IMR-90 (cell line): ENCODE measurements at regions not wholly inside any gene's neighbourhood (a gene's known extent, or its start where the extent isn't known, plus 50 kb on each side); places are given as distances from the start of the nearest gene placed in this dataset.

ENCODE experiments used
- ATAC-seq: fragments of 200-7000 bp; cut with Tn5 transposase; 2 replicates; pipeline ENCODE4 v1.9.1; 2020; ENCODE audit warnings: low read depth, mild to moderate bottlenecking, moderate library complexity
- BruUV-seq: library from RNA; stranded (reverse); fragments of 400-500 nt; replicated peaks from 2 replicates; lab custom pipeline; 2021; lab: Mats Ljungman, UMichigan
- CTCF ChIA-PET: fragments of 300-600 bp; formaldehyde crosslinking; extraction: SDS; loops from one replicate; lab custom pipeline; 2021; ENCODE audit warnings: antibody characterized with exemption; lab: Yijun Ruan, JAX
- POLR2A ChIA-PET: fragments of 300-600 bp; sonication (Branson Sonifier 250); formaldehyde crosslinking; loops from one replicate; lab custom pipeline; 2022; ENCODE audit warnings: antibody characterized with exemption; ENCODE audit not compliant: unreplicated experiment; lab: Charles Lee
- DNase-seq: peaks from one replicate; pipeline ENCODE4 v3.0.0; 2013
- H2AFZ ChIP-seq: replicated peaks from 2 replicates; pipeline ENCODE3; 2013; ENCODE audit warnings: low read length, mild to moderate bottlenecking; ENCODE audit not compliant: poor library complexity
- H2AK5ac ChIP-seq: 2 replicates; pipeline ENCODE4 v1.6.1; 2013; ENCODE audit warnings: low read depth, low read length, inconsistent platforms
- H2AK9ac ChIP-seq: replicated peaks from 2 replicates; pipeline ENCODE3; 2013; ENCODE audit warnings: mild to moderate bottlenecking, low read depth, low read length, moderate library complexity; ENCODE audit not compliant: poor library complexity
- H2BK120ac ChIP-seq: 2 replicates; pipeline ENCODE4 v1.6.1; 2013; ENCODE audit warnings: low read depth, low read length, inconsistent platforms
- H2BK15ac ChIP-seq: 3 replicates; pipeline ENCODE4 v1.6.1; 2013; ENCODE audit warnings: low read depth, low read length, inconsistent platforms
- H2BK20ac ChIP-seq: 2 replicates; pipeline ENCODE4 v1.6.1; 2013; ENCODE audit warnings: low read depth, mild to moderate bottlenecking, inconsistent platforms, low read length, moderate library complexity
- H2BK5ac ChIP-seq: 2 replicates; pipeline ENCODE4 v1.6.1; 2013; ENCODE audit warnings: mild to moderate bottlenecking, low read depth, low read length, inconsistent platforms; ENCODE audit not compliant: poor library complexity, severe bottlenecking
- H3K14ac ChIP-seq: replicated peaks from 2 replicates; pipeline ENCODE4 v1.6.1; 2013; ENCODE audit warnings: low read depth, low read length, inconsistent platforms
- H3K18ac ChIP-seq: 2 replicates; pipeline ENCODE4 v1.6.1; 2013; ENCODE audit warnings: low read depth, low read length, control low read depth
- H3K23ac ChIP-seq: 2 replicates; pipeline ENCODE4 v1.6.1; 2013; ENCODE audit warnings: low read depth, low read length, inconsistent platforms
- H3K27ac ChIP-seq: 2 replicates; pipeline ENCODE4 v1.5.1; 2013; ENCODE audit warnings: mild to moderate bottlenecking, control low read depth, low read length; ENCODE audit not compliant: insufficient read depth
- H3K27me3 ChIP-seq: 2 replicates; pipeline ENCODE4 v1.6.1; 2013; ENCODE audit warnings: low read length; ENCODE audit not compliant: control insufficient read depth, insufficient read depth
- H3K36me3 ChIP-seq: 2 replicates; pipeline ENCODE4 v1.6.1; 2013; ENCODE audit warnings: low read length, mixed read lengths; ENCODE audit not compliant: control insufficient read depth, insufficient read depth
- H3K4ac ChIP-seq: 2 replicates; pipeline ENCODE4 v1.6.1; 2013; ENCODE audit warnings: low read depth, low read length, inconsistent platforms
- H3K4me1 ChIP-seq: 2 replicates; pipeline ENCODE4 v1.6.1; 2013; ENCODE audit warnings: low read length, mixed read lengths; ENCODE audit not compliant: control insufficient read depth, insufficient read depth
- H3K4me2 ChIP-seq: 2 replicates; pipeline ENCODE4 v1.6.1; 2013; ENCODE audit warnings: low read depth, mild to moderate bottlenecking, control low read depth, low read length, moderate library complexity
- H3K4me3 ChIP-seq: 2 replicates; pipeline ENCODE4 v1.5.1; 2013; ENCODE audit warnings: low read depth, mild to moderate bottlenecking, control low read depth, low read length, moderate library complexity; ENCODE audit not compliant: insufficient read depth
- H3K56ac ChIP-seq: 2 replicates; pipeline ENCODE4 v1.6.1; 2013; ENCODE audit warnings: low read length, inconsistent platforms; ENCODE audit not compliant: insufficient read depth; ENCODE audit errors: extremely low read depth
- H3K79me1 ChIP-seq, 2 experiments: 2 replicates each; pipeline ENCODE4 v1.6.1; 2013; ENCODE audit warnings: low read length in 2 of 2, inconsistent platforms in 1 of 2, low read depth in 1 of 2
- H3K9ac ChIP-seq: 2 replicates; pipeline ENCODE4 v1.6.1; 2013; ENCODE audit warnings: low read depth, low read length, control low read depth
- H3K9me1 ChIP-seq: 2 replicates; pipeline ENCODE4 v1.6.1; 2013; ENCODE audit warnings: low read length, inconsistent platforms; ENCODE audit not compliant: insufficient read depth
- H3K9me3 ChIP-seq: 2 replicates; pipeline ENCODE4 v1.6.1; 2013; ENCODE audit warnings: low read length; ENCODE audit not compliant: control insufficient read depth, insufficient read depth
- H4K20me1 ChIP-seq: 2 replicates; pipeline ENCODE4 v1.6.1; 2013; ENCODE audit warnings: low read length, inconsistent platforms; ENCODE audit not compliant: insufficient read depth
- H4K5ac ChIP-seq: 2 replicates; pipeline ENCODE4 v1.6.1; 2013; ENCODE audit warnings: mild to moderate bottlenecking, low read depth, low read length, control low read depth
- H4K8ac ChIP-seq, 2 experiments: 2 replicates each; pipeline ENCODE4 v1.6.1; 2013; ENCODE audit warnings: low read depth in 2 of 2, low read length in 2 of 2, control low read depth in 1 of 2, inconsistent platforms in 1 of 2
- H4K91ac ChIP-seq: 2 replicates; pipeline ENCODE4 v1.6.1; 2013; ENCODE audit warnings: low read depth, low read length, inconsistent platforms; ENCODE audit not compliant: insufficient read depth
- BHLHE40 ChIP-seq: fragments of 150-350 bp; IDR thresholded peaks from 2 replicates; pipeline ENCODE4 v1.6.1; 2016; ENCODE audit warnings: mild to moderate bottlenecking, low read depth, low read length
- CEBPB ChIP-seq: IDR thresholded peaks from 2 replicates; pipeline ENCODE4 v1.6.1; 2012; ENCODE audit warnings: low read depth, low read length, improper control_type of control experiment
- CHD1 ChIP-seq: IDR thresholded peaks from 2 replicates; pipeline ENCODE4 v1.6.1; 2012; ENCODE audit warnings: low read depth, low read length, improper control_type of control experiment
- CTCF ChIP-seq: conservative IDR thresholded peaks from 2 replicates; pipeline ENCODE4 v1.5.1; 2012; ENCODE audit warnings: mild to moderate bottlenecking, low read depth, low read length, improper control_type of control experiment
- ELK1 ChIP-seq: fragments of 150-350 bp; IDR thresholded peaks from 2 replicates; pipeline ENCODE4 v1.6.1; 2016; ENCODE audit warnings: low read depth, mild to moderate bottlenecking, low read length, moderate library complexity, borderline replicate concordance
- FOS ChIP-seq: fragments of 150-350 bp; IDR thresholded peaks from 2 replicates; pipeline ENCODE4 v1.6.1; 2016; ENCODE audit warnings: low read depth, low read length
- MAFK ChIP-seq: IDR thresholded peaks from 2 replicates; pipeline ENCODE4 v1.6.1; 2012; ENCODE audit warnings: low read depth, low read length, improper control_type of control experiment
- MAZ ChIP-seq: IDR thresholded peaks from 2 replicates; pipeline ENCODE4 v1.6.1; 2012; ENCODE audit warnings: low read depth, mild to moderate bottlenecking, low read length, improper control_type of control experiment, moderate library complexity, borderline replicate concordance
- MXI1 ChIP-seq: IDR thresholded peaks from 2 replicates; pipeline ENCODE4 v1.6.1; 2012; ENCODE audit warnings: low read depth, mild to moderate bottlenecking, low read length, moderate library complexity, borderline replicate concordance
- NFE2L2 ChIP-seq: fragments of 150-350 bp; IDR thresholded peaks from 2 replicates; pipeline ENCODE4 v1.6.1; 2016; ENCODE audit warnings: low read depth, mild to moderate bottlenecking, low read length
- POLR2A ChIP-seq: IDR thresholded peaks from 2 replicates; pipeline ENCODE4 v1.6.1; 2012; ENCODE audit warnings: mild to moderate bottlenecking, low read depth, low read length
- RAD21 ChIP-seq: IDR thresholded peaks from 2 replicates; pipeline ENCODE4 v1.6.1; 2012; ENCODE audit warnings: low read length, improper control_type of control experiment
- RCOR1 ChIP-seq: IDR thresholded peaks from 2 replicates; pipeline ENCODE4 v1.6.1; 2012; ENCODE audit warnings: mild to moderate bottlenecking, low read length, improper control_type of control experiment; ENCODE audit not compliant: insufficient replicate concordance
- RFX5 ChIP-seq: IDR thresholded peaks from 2 replicates; pipeline ENCODE4 v1.8.0; 2012; ENCODE audit warnings: low read depth, mild to moderate bottlenecking, low read length, moderate library complexity
- SMC3 ChIP-seq: fragments of 150-350 bp; IDR thresholded peaks from 2 replicates; pipeline ENCODE4 v1.6.1; 2016; ENCODE audit warnings: low read depth, mild to moderate bottlenecking, antibody characterized with exemption, low read length, moderate library complexity
- USF2 ChIP-seq: fragments of 150-350 bp; IDR thresholded peaks from 2 replicates; pipeline ENCODE4 v1.6.1; 2017; ENCODE audit warnings: mild to moderate bottlenecking, antibody characterized with exemption, low read length, low read depth
- WGBS, 2 experiments: methylation state at CpG; one replicate each; pipeline versions ENCODE4 v1.1.5 to v1.1.7; 2013; ENCODE audit warnings: missing lambda C conversion rate in 2 of 2; ENCODE audit not compliant: insufficient read length in 1 of 2; ENCODE audit errors: extremely low coverage in 2 of 2; 5-methylcytosine and 5-hydroxymethylcytosine counted together
- dilution Hi-C: fragments of 300-500 bp; cut with HindIII; formaldehyde crosslinking; loops from one replicate; pipeline ENCODE4 v1.14.3; 2018; ENCODE audit warnings: low sequenced_read_pairs; ENCODE audit not compliant: unreplicated experiment
- in situ Hi-C: fragments of 300-500 bp; cut with MboI; formaldehyde crosslinking; loops from 3 replicates; pipeline ENCODE4 v1.14.3; 2019; ENCODE audit warnings: low sequenced_read_pairs, inconsistent platforms, mixed read lengths
- intact Hi-C: fragments of 100-400 bp; cut with micrococcal nuclease; formaldehyde crosslinking; loops from 2 replicates; pipeline ENCODE4 v1.10.0; 2022

- Histone ChIP-seq H4K91ac (no peak overlapping the region), H3K79me1 (no peaks in the 10 kb centered on the region), H3K9me1 (no peaks in the 10 kb centered on the region; the same call in 1 of the 2 replicates), H3K4me1 (no peaks in the 10 kb centered on the region), H3K9ac (no peak overlapping the region), H3K4me2 (no peak overlapping the region), H3K36me3 (no peaks in the 10 kb centered on the region), H3K14ac (no peak overlapping the region), H3K56ac (no peak overlapping the region), H2BK120ac (no peak overlapping the region), H3K4ac (no peak overlapping the region), H2AFZ (no peak overlapping the region), H2BK5ac (no peak overlapping the region), H2BK20ac (no peak overlapping the region), H3K27ac (no peak overlapping the region), H2AK5ac (no peak overlapping the region), H4K5ac (no peak overlapping the region), H3K4me3 (no peak overlapping the region), H2BK15ac (no peak overlapping the region), H3K27me3 (0 out of 2 replicates have a peak, but pooled peaks cover 1% of the 10 kb centered on the region), H3K9me3 (no peaks in the 10 kb centered on the region), H4K20me1 (no peaks in the 10 kb centered on the region), H4K8ac (no peak overlapping the region), H2AK9ac (no peak overlapping the region), H3K23ac (no peak overlapping the region), H3K18ac (no peak overlapping the region)
- ChIA-PET CTCF (no interaction called here), POLR2A (no interaction called here)
- dilution Hi-C loops (no loop called here), in situ Hi-C loops (no loop called here), intact Hi-C loops (loop anchor here (10.0 kb wide), 1 partner anchor 180 kb away; the partner anchor contains the start of gene GRPR)
- ATAC-seq (no peak), DNase-seq (no peak)
- WGBS, 2 experiments: no CpG with 5 or more reads among the region's 2 CpGs
- no TSS peak for BruUV-seq
- TF ChIP-seq USF2: no peak
- no peak for TF ChIP-seq CHD1
- TF ChIP-seq MAFK: no peak
- TF ChIP-seq MAZ: no peak
- no peak for TF ChIP-seq CEBPB
- TF ChIP-seq MXI1: no peak
- no peak for TF ChIP-seq ELK1
- no peak for TF ChIP-seq RAD21
- TF ChIP-seq RFX5: no peak
- TF ChIP-seq CTCF: no peak
- TF ChIP-seq POLR2A: no peak
- TF ChIP-seq RCOR1: no peak
- no peak for TF ChIP-seq SMC3
- no peak for TF ChIP-seq NFE2L2
- no peak for TF ChIP-seq BHLHE40
- TF ChIP-seq FOS: no peak
These were observed 137.9 kb downstream of the MAGEB17 start for GRCh38 chrX:16305187-16305586.
